ENCODE measurements at regions not wholly inside any gene's neighbourhood (a gene's known extent, or its start where the extent isn't known, plus 50 kb on each side); places are given as distances from the start of the nearest gene placed in this dataset.

- TF ChIP-seq, protein P1, sequence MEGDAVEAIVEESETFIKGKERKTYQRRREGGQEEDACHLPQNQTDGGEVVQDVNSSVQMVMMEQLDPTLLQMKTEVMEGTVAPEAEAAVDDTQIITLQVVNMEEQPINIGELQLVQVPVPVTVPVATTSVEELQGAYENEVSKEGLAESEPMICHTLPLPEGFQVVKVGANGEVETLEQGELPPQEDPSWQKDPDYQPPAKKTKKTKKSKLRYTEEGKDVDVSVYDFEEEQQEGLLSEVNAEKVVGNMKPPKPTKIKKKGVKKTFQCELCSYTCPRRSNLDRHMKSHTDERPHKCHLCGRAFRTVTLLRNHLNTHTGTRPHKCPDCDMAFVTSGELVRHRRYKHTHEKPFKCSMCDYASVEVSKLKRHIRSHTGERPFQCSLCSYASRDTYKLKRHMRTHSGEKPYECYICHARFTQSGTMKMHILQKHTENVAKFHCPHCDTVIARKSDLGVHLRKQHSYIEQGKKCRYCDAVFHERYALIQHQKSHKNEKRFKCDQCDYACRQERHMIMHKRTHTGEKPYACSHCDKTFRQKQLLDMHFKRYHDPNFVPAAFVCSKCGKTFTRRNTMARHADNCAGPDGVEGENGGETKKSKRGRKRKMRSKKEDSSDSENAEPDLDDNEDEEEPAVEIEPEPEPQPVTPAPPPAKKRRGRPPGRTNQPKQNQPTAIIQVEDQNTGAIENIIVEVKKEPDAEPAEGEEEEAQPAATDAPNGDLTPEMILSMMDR (conservative IDR thresholded peaks at IDR 0.05; ENCODE audit: low read length), result no peak
These were observed 169.7 kb downstream of the ANXA2 start for GRCh38 chr15:60228101-60228500.

GRCh38 chr15:60228619-60229018 is 169.2 kb downstream of the ANXA2 start:
- no peak overlapping the region for H3K4me3 ChIP-seq (ENCODE audit: low read length)
- no peak for DNase-seq (ENCODE audit: low read depth)
- TF ChIP-seq, protein P1 (conservative IDR thresholded peaks at IDR 0.05; ENCODE audit: low read length), result no peak

More at GRCh38 chr15:60228101-60228500, 169.7 kb downstream of the ANXA2 start:
- no peak for DNase-seq (ENCODE audit: low read depth)
- H3K4me3 ChIP-seq (ENCODE audit: low read length), result no peak overlapping the region

- DNase-seq (ENCODE audit: low read depth), result no peak
- H3K4me3 ChIP-seq (ENCODE audit: low read length), result no peak overlapping the region
- TF ChIP-seq, protein P1 (conservative IDR thresholded peaks at IDR 0.05; ENCODE audit: low read length), result no peak
These were observed 161.7 kb downstream of the ANXA2 start for GRCh38 chr15:60235951-60236710.

DNA sequence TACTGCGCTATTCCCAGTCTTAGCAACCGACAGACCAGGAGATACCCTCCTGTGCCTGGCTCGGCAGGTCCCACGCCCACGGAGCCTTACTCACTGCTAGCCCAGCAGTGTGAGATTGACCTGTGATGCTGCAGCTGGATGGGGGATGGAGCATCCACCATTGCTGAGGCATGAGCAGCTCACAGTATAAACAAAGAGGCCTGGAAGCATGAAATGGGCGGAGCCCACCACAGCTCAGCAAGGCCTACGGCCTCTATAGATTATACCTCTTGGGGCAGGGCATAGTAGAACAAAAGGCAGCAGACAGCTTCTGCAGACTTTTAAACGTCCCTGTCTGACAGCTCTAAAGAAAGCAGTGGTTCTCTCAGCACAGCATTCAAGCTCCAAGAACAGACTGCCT is 160.3 kb downstream of the ANXA2 start:
- no peak for DNase-seq (ENCODE audit: low read depth)
- TF ChIP-seq, protein P1 (conservative IDR thresholded peaks at IDR 0.05; ENCODE audit: low read length), result no peak
- no peak overlapping the region for H3K4me3 ChIP-seq (ENCODE audit: low read length)

- DNase-seq (ENCODE audit: low read depth), result no peak
- TF ChIP-seq, protein P1 (conservative IDR thresholded peaks at IDR 0.05; ENCODE audit: low read length), result no peak
- no peak overlapping the region for H3K4me3 ChIP-seq (ENCODE audit: low read length)
These were observed 154.0 kb downstream of the ANXA2 start for GRCh38 chr15:60243769-60244168.

DNA sequence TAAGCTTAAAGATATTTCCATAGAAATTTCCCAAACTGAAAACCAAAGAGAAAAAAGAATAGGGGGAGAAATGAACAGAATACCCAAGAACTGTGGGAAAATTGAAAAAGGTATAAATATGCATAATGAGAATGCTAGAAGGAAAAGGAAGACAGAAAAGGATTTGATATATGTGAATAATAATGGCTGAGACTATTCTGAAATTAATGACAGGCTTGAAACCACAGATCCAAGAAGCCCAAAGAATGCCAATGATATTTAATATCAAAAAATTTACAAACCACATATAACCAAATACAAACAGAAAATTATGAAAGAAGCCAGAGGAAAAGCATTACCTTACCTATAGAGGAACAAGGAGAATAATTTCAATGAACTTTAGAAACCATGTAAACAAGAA is 153.0 kb downstream of the ANXA2 start:
- TF ChIP-seq, protein P1 (conservative IDR thresholded peaks at IDR 0.05; ENCODE audit: low read length), result no peak
- no peak for DNase-seq (ENCODE audit: low read depth)
- H3K4me3 ChIP-seq (ENCODE audit: low read length), result no peak overlapping the region

- TF ChIP-seq, protein P1 (conservative IDR thresholded peaks at IDR 0.05; ENCODE audit: low read length), result no peak
- no peak overlapping the region for H3K4me3 ChIP-seq (ENCODE audit: low read length)
- DNase-seq (ENCODE audit: low read depth), result no peak
These were observed 147.5 kb downstream of the ANXA2 start for GRCh38 chr15:60250316-60250715.
